ENCODE measurements at regions not wholly inside any gene's neighbourhood (a gene's known extent, or its start where the extent isn't known, plus 50 kb on each side); places are given as distances from the start of the nearest gene placed in this dataset. TPM values are rescaled to one million over a fixed set of nuclear protein-coding genes. Genes with fewer than 3 reads are reported as not detected.

GRCh38 chr6:165717732-165718465, 54.9 kb upstream of the PDE10A start:
- TF ChIP-seq CTCF (IDR thresholded peaks at IDR 0.05), result no peak
- DNase-seq (ENCODE audit: low spot score), result no peak
- no peak for ATAC-seq (ENCODE audit: low FRiP score)

GRCh38 chr6:165716886-165717285, 53.8 kb upstream of the PDE10A start:
- ATAC-seq (ENCODE audit: low FRiP score) (no peak), DNase-seq (ENCODE audit: low spot score) (no peak)
- TF ChIP-seq CTCF (IDR thresholded peaks at IDR 0.05), result no peak

GRCh38 chr6:165715428-165715827, 52.4 kb upstream of the PDE10A start:
- DNase-seq (ENCODE audit: low spot score), result no peak
- TF ChIP-seq CTCF (IDR thresholded peaks at IDR 0.05), result no peak
- no peak for ATAC-seq (ENCODE audit: low FRiP score)

GRCh38 chr6:165714907-165715306, 51.9 kb upstream of the PDE10A start:
- ATAC-seq (ENCODE audit: low FRiP score) (no peak), DNase-seq (ENCODE audit: low spot score) (no peak)
- TF ChIP-seq CTCF (IDR thresholded peaks at IDR 0.05), result no peak

- ATAC-seq (ENCODE audit: low FRiP score) (no peak), DNase-seq (ENCODE audit: low spot score) (no peak)
- TF ChIP-seq CTCF (IDR thresholded peaks at IDR 0.05), result no peak
Measured at GRCh38 chr6:165713845-165714466, 50.9 kb upstream of the PDE10A start.

Small RNAs in the stretch of these regions (small RNA-seq; reads per million reads assigned to genes)
- not detected for gene RNU6-730P

Data from omental fat pad (tissue), 3 donors.